OCI-LY1 (cell line): ENCODE measurements at regions not wholly inside any gene's neighbourhood (a gene's known extent, or its start where the extent isn't known, plus 50 kb on each side); places are given as distances from the start of the nearest gene placed in this dataset.

Experiments used
- CTCF ChIP-seq: fragments of 200-600 bp; sonication (generic), shearing (Covaris generic); IDR thresholded peaks from 2 replicates; pipeline ENCODE4 v1.5.1; 2017; ENCODE audit warnings: mild to moderate bottlenecking, antibody characterized with exemption, low read length, moderate library complexity, mixed read lengths
- EZH2 ChIP-seq: fragments of 200-600 bp; sonication (generic), shearing (Covaris generic); IDR thresholded peaks from 2 replicates; pipeline ENCODE4 v1.8.0; 2017; ENCODE audit warnings: borderline replicate concordance, mixed run types, mild to moderate bottlenecking, antibody characterized with exemption, low read length, moderate library complexity, mixed read lengths

- TF ChIP-seq EZH2 (no peak), CTCF (no peak)
These were observed 236.9 kb upstream of the JAG1 start for GRCh38 chr20:10910535-10911178.
